C4-2B (cell line): ENCODE measurements at regions not wholly inside any gene's neighbourhood (a gene's known extent, or its start where the extent isn't known, plus 50 kb on each side); places are given as distances from the start of the nearest gene placed in this dataset.
"Not testable (repeated sequence)": the region's sequence is repeated elsewhere in the genome, so short reads cannot be mapped to it uniquely, and the experiment has no call there.

Experiments used
- H3K27ac ChIP-seq: fragments of 450-650 bp; 2 replicates; pipeline ENCODE4 v1.5.1; 2017
- CTCF ChIP-seq: fragments of 450-650 bp; conservative IDR thresholded peaks from 2 replicates; pipeline ENCODE4 v1.5.1; 2017; ENCODE audit warnings: mild to moderate bottlenecking
- ZFX ChIP-seq: fragments of 450-650 bp; IDR thresholded peaks from 2 replicates; pipeline ENCODE4 v1.6.1; 2017

GRCh38 chr22:23499845-23500500, 80.1 kb downstream of the IGLL1 start:
- TF ChIP-seq CTCF = no peak
- no peak for TF ChIP-seq ZFX
- no peak overlapping the region for H3K27ac ChIP-seq

- no peak overlapping the region for H3K27ac ChIP-seq
- TF ChIP-seq CTCF = no peak
- no peak for TF ChIP-seq ZFX
Observed at GRCh38 chr22:23498811-23499798, 81.0 kb downstream of the IGLL1 start.

GRCh38 chr22:23497889-23498288, 82.2 kb downstream of the IGLL1 start:
- not testable (repeated sequence) for H3K27ac ChIP-seq

GRCh38 chr22:23497016-23497885, 82.8 kb downstream of the IGLL1 start:
- TF ChIP-seq ZFX (no peak), CTCF (no peak)
- H3K27ac ChIP-seq = no peak overlapping the region

- TF ChIP-seq CTCF = no peak
- H3K27ac ChIP-seq = no peak overlapping the region
Observed at GRCh38 chr22:23496445-23496833, 83.7 kb downstream of the IGLL1 start.

- no peak overlapping the region for H3K27ac ChIP-seq
- TF ChIP-seq ZFX = no peak
- TF ChIP-seq CTCF = no peak
Observed at GRCh38 chr22:23495614-23496444, 84.3 kb downstream of the IGLL1 start.

GRCh38 chr22:23494930-23495266, 85.2 kb downstream of the IGLL1 start:
- H3K27ac ChIP-seq = no peak overlapping the region
- TF ChIP-seq CTCF = no peak
